Osteoblast (primary cell): ENCODE measurements at regions not wholly inside any gene's neighbourhood (a gene's known extent, or its start where the extent isn't known, plus 50 kb on each side); places are given as distances from the start of the nearest gene placed in this dataset.

Source experiments
- DNase-seq: peaks from one replicate; pipeline ENCODE4 v3.0.0; 2011; ENCODE audit warnings: low spot score, mixed read lengths; ENCODE audit not compliant: insufficient read length; ENCODE audit errors: missing footprints
- H2AFZ ChIP-seq: 2 replicates; pipeline ENCODE4 v1.6.0; 2011; ENCODE audit warnings: mild to moderate bottlenecking, low read length
- H3K27ac ChIP-seq: 2 replicates; pipeline ENCODE4 v1.5.1; 2011; ENCODE audit warnings: mild to moderate bottlenecking, low read depth, low read length, moderate library complexity
- H3K27me3 ChIP-seq: 2 replicates; pipeline ENCODE4 v1.6.0; 2012; ENCODE audit warnings: mild to moderate bottlenecking, control low read depth, inconsistent platforms, low read length, moderate library complexity; ENCODE audit not compliant: insufficient read depth
- H3K36me3 ChIP-seq: 2 replicates; pipeline ENCODE4 v1.5.1; 2011; ENCODE audit warnings: mild to moderate bottlenecking, low read length, control low read depth, moderate library complexity; ENCODE audit not compliant: insufficient read depth
- H3K4me1 ChIP-seq: 2 replicates; pipeline ENCODE4 v1.5.1; 2011; ENCODE audit warnings: mild to moderate bottlenecking, low read length, control low read depth, moderate library complexity; ENCODE audit not compliant: insufficient read depth
- H3K4me2 ChIP-seq: 2 replicates; pipeline ENCODE4 v1.6.0; 2011; ENCODE audit warnings: mild to moderate bottlenecking, low read length; ENCODE audit not compliant: insufficient read depth
- H3K4me3 ChIP-seq: fragments of 200-600 bp; sonication (generic); 3 replicates; pipeline ENCODE4 v1.5.1; 2012; ENCODE audit warnings: mild to moderate bottlenecking, low read length, inconsistent platforms; ENCODE audit not compliant: insufficient read depth
- H3K79me2 ChIP-seq: 2 replicates; pipeline ENCODE4 v1.6.0; 2012; ENCODE audit warnings: mild to moderate bottlenecking, low read length, control low read depth, inconsistent platforms; ENCODE audit not compliant: insufficient read depth
- H3K9me3 ChIP-seq: 2 replicates; pipeline ENCODE4 v1.5.1; 2011; ENCODE audit warnings: low read depth, low read length, control low read depth
- H4K20me1 ChIP-seq: 2 replicates; pipeline ENCODE4 v1.6.0; 2012; ENCODE audit warnings: mild to moderate bottlenecking, low read length, control low read depth; ENCODE audit not compliant: insufficient read depth
- TF ChIP-seq, protein P1 (sequence below): IDR thresholded peaks from 2 replicates; pipeline ENCODE4 v1.5.1; 2011; ENCODE audit warnings: mild to moderate bottlenecking, low read depth, low read length, moderate library complexity; ENCODE audit errors: extremely low read depth

DNA sequence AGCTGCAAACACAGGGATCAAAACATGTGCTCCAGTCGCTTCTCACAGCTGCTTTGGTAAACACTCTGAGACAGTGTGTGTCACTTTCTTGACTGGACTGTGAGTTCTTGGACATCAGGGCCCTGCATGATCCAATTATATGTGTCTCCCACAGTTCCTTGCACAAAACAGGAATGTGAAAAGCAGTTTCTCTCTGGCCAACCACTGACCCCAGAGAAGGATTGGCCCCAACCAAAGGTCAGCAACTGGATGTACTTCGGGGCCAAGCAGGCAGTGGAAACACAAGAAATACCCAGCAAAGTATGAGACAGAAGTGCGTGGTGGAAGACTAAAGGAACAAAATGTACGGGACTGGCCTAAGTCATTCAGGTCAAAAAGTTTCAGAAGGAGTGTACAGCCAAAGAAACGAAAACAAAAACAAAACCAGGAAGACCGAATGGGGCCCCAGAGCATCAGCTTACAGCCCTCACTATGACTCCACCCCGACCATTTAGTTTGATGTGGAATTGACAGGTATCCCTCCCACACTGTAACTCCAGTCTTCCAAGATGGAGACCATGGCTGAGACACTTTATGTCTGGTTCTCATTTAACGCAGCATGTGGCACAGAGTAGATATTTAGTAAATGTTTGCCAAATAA is 76.7 kb upstream of the LPP start:
- Histone ChIP-seq H3K4me2 (no peak overlapping the region), H3K4me3 (no peak overlapping the region), H2AFZ (no peak overlapping the region), H3K4me1 (peaks cover 12% of the 10 kb centered on the region), H3K27me3 (no peaks in the 10 kb centered on the region), H3K36me3 (no peaks in the 10 kb centered on the region), H3K9me3 (no peaks in the 10 kb centered on the region), H3K79me2 (no peaks in the 10 kb centered on the region), H4K20me1 (no peaks in the 10 kb centered on the region), H3K27ac (no peak overlapping the region)
- DNase-seq = no peak
- TF ChIP-seq, protein P1, sequence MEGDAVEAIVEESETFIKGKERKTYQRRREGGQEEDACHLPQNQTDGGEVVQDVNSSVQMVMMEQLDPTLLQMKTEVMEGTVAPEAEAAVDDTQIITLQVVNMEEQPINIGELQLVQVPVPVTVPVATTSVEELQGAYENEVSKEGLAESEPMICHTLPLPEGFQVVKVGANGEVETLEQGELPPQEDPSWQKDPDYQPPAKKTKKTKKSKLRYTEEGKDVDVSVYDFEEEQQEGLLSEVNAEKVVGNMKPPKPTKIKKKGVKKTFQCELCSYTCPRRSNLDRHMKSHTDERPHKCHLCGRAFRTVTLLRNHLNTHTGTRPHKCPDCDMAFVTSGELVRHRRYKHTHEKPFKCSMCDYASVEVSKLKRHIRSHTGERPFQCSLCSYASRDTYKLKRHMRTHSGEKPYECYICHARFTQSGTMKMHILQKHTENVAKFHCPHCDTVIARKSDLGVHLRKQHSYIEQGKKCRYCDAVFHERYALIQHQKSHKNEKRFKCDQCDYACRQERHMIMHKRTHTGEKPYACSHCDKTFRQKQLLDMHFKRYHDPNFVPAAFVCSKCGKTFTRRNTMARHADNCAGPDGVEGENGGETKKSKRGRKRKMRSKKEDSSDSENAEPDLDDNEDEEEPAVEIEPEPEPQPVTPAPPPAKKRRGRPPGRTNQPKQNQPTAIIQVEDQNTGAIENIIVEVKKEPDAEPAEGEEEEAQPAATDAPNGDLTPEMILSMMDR = no peak

DNA sequence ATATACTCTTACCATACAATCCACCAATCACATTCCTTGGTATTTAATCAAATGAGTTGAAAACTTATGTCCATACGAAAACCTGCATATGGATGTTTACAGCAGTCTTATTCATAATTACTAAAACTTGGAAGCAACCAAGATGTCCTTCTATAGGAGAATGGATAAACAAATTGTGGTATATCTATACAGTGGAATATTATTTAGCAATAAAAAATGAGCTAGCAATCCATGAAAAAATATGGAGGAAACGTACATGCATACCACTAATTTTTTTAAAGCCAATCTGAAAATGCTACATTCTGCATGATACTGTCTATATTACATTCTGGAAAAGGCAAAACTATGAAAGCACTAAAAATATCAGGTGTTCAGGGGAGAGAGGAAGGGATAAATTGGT is 73.9 kb upstream of the LPP start:
- DNase-seq = no peak
- TF ChIP-seq, protein P1 = no peak

DNA sequence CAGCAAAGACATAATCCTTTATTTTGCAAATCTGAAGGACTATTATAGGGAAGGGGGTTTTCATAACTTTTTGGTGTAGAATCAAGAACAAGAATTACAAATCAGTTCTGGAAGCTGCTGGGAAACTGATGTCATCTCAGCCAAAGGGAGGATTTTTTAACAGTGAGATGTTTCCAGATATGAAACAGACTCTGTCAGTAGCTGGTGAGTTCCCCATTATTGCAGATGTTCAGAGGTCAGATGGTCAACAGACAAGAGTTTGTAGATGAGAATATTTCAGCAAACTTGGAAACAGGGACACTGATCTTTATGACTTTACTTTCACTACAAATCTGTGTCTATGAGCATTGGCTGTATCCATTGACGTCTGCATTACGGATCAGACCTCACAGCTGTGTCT is 71.9 kb upstream of the LPP start:
- Histone ChIP-seq H3K27ac (peak overlapping the region; percentile 87), H3K4me3 (no peak overlapping the region), H3K9me3 (no peaks in the 10 kb centered on the region), H4K20me1 (no peaks in the 10 kb centered on the region), H3K4me1 (peaks cover 23% of the 10 kb centered on the region), H3K36me3 (no peaks in the 10 kb centered on the region), H2AFZ (no peak overlapping the region), H3K79me2 (no peaks in the 10 kb centered on the region), H3K27me3 (no peaks in the 10 kb centered on the region), H3K4me2 (peak overlapping the region; percentile 65)
- DNase-seq = no peak
- TF ChIP-seq, protein P1 = no peak

More for the DNA sequence above, 73.9 kb upstream of the LPP start:
- Histone ChIP-seq H4K20me1 (no peaks in the 10 kb centered on the region), H2AFZ (no peak overlapping the region), H3K36me3 (no peaks in the 10 kb centered on the region), H3K79me2 (no peaks in the 10 kb centered on the region), H3K27ac (no peak overlapping the region), H3K4me1 (peaks cover 23% of the 10 kb centered on the region), H3K4me2 (no peak overlapping the region), H3K9me3 (no peaks in the 10 kb centered on the region), H3K4me3 (no peak overlapping the region), H3K27me3 (no peaks in the 10 kb centered on the region)

GRCh38 chr3:188082450-188082849 is 71.5 kb upstream of the LPP start:
- H4K20me1 ChIP-seq = no peaks in the 10 kb centered on the region
- H3K36me3 ChIP-seq = no peaks in the 10 kb centered on the region
- no peaks in the 10 kb centered on the region for H3K79me2 ChIP-seq
- H3K9me3 ChIP-seq = no peaks in the 10 kb centered on the region
- no peak overlapping the region for H3K4me3 ChIP-seq
- no peak for DNase-seq
- H3K4me1 ChIP-seq = peaks cover 23% of the 10 kb centered on the region
- H3K27ac ChIP-seq = peak overlapping the region; percentile 87
- TF ChIP-seq, protein P1 = no peak
- H2AFZ ChIP-seq = no peak overlapping the region
- H3K4me2 ChIP-seq = peak overlapping the region; percentile 65
- H3K27me3 ChIP-seq = no peaks in the 10 kb centered on the region
